Endothelial cell of umbilical vein (primary cell): ENCODE measurements at regions not wholly inside any gene's neighbourhood (a gene's known extent, or its start where the extent isn't known, plus 50 kb on each side); places are given as distances from the start of the nearest gene placed in this dataset.

Source experiments
- BruUV-seq: library from RNA; stranded (reverse); fragments of 400-500 nt; replicated peaks from 2 replicates; lab custom pipeline; 2021; lab: Mats Ljungman, UMichigan
- CTCF ChIA-PET: fragments of 300-600, 350-600 bp; sonication (Branson Sonifier 250); formaldehyde crosslinking; loops from one replicate; lab custom pipeline; 2021; ENCODE audit warnings: antibody characterized with exemption, inconsistent platforms; lab: Charles Lee
- POLR2A ChIA-PET: fragments of 300-600, 350-600 bp; sonication (Branson Sonifier 250); formaldehyde crosslinking; loops from one replicate; lab custom pipeline; 2021; ENCODE audit warnings: antibody characterized with exemption, inconsistent platforms; lab: Charles Lee
- DNase-seq: peaks from one replicate; pipeline ENCODE4 v3.0.0-alpha.2; 2011; ENCODE audit warnings: low read depth, low spot score
- FAIRE-seq: peaks from 2 replicates; lab custom pipeline; 2011; peaks lifted over from hg19 to GRCh38; lab: Jason Lieb, UNC
- H2AFZ ChIP-seq: 2 replicates; pipeline ENCODE4 v1.6.0; 2012; ENCODE audit warnings: low read depth, low read length, control low read depth, inconsistent platforms
- H3K27ac ChIP-seq: 2 replicates; pipeline ENCODE4 v1.5.1; 2011; ENCODE audit warnings: low read depth, mild to moderate bottlenecking, control low read depth, low read length, moderate library complexity; ENCODE audit not compliant: insufficient read depth
- H3K27me3 ChIP-seq, 2 experiments: 2 replicates each; pipeline versions ENCODE4 v1.6.0 to v1.6.1; 2011; ENCODE audit warnings: low read length in 2 of 2, mixed read lengths in 1 of 2; ENCODE audit not compliant: control insufficient read depth in 2 of 2, insufficient read depth in 2 of 2
- H3K36me3 ChIP-seq, 2 experiments: 2 replicates in 1 of 2; 3 replicates in 1 of 2; pipeline ENCODE4 v1.5.1; 2011; ENCODE audit warnings: low read length in 2 of 2, mild to moderate bottlenecking in 1 of 2, moderate library complexity in 1 of 2; ENCODE audit not compliant: control insufficient read depth in 2 of 2, insufficient read depth in 2 of 2; ENCODE audit errors: extremely low read depth in 1 of 2
- H3K4me1 ChIP-seq: 3 replicates; pipeline ENCODE4 v1.5.1; 2011; ENCODE audit warnings: mild to moderate bottlenecking, low read length; ENCODE audit not compliant: control insufficient read depth, insufficient read depth; ENCODE audit errors: extremely low read depth
- H3K4me2 ChIP-seq: 2 replicates; pipeline ENCODE4 v1.6.1; 2011; ENCODE audit warnings: low read length, control low read depth, mixed read lengths; ENCODE audit not compliant: insufficient read depth
- H3K4me3 ChIP-seq, 3 experiments: fragments of 200-600 bp in 1 of 3; sonication (generic), shearing (Covaris generic) in 1 of 3; replicated peaks in 1 of 3; 2 replicates each; pipeline ENCODE4 v1.5.1; 2011 to 2016; ENCODE audit warnings: control low read depth in 3 of 3, low read length in 3 of 3, mild to moderate bottlenecking in 2 of 3, inconsistent platforms in 1 of 3, low read depth in 1 of 3, moderate library complexity in 1 of 3; ENCODE audit not compliant: insufficient read depth in 1 of 3
- H3K79me2 ChIP-seq: 2 replicates; pipeline ENCODE4 v1.6.0; 2012; ENCODE audit warnings: low read length, inconsistent platforms; ENCODE audit not compliant: control insufficient read depth, insufficient read depth
- H3K9ac ChIP-seq: replicated peaks from 2 replicates; pipeline ENCODE3; 2011; ENCODE audit warnings: low read length, control low read depth; ENCODE audit not compliant: insufficient read depth; ENCODE audit errors: extremely low read depth
- H3K9me1 ChIP-seq: replicated peaks from 3 replicates; pipeline ENCODE4 v1.6.0; 2011; ENCODE audit warnings: mild to moderate bottlenecking, low read length; ENCODE audit not compliant: control insufficient read depth, insufficient read depth; ENCODE audit errors: extremely low read depth
- H3K9me3 ChIP-seq: replicated peaks from 2 replicates; pipeline ENCODE4 v1.5.1; 2012; ENCODE audit warnings: low read length, inconsistent platforms; ENCODE audit not compliant: control insufficient read depth, insufficient read depth
- H4K20me1 ChIP-seq: replicated peaks from 2 replicates; pipeline ENCODE3; 2011; ENCODE audit warnings: mild to moderate bottlenecking, low read length; ENCODE audit not compliant: control insufficient read depth, insufficient read depth; ENCODE audit errors: extremely low read depth
- EZH2 ChIP-seq: IDR thresholded peaks from 2 replicates; pipeline ENCODE4 v1.6.1; 2012; ENCODE audit warnings: borderline replicate concordance, low read depth, mild to moderate bottlenecking, moderate library complexity, low read length, inconsistent platforms; ENCODE audit not compliant: severe bottlenecking
- FOS ChIP-seq: IDR thresholded peaks from 2 replicates; pipeline ENCODE4 v1.6.1; 2011; ENCODE audit warnings: mild to moderate bottlenecking, low read length, moderate library complexity, borderline replicate concordance; ENCODE audit not compliant: insufficient read depth
- GATA2 ChIP-seq: IDR thresholded peaks from 2 replicates; pipeline ENCODE4 v1.7.0; 2011; ENCODE audit warnings: low read depth, mild to moderate bottlenecking, moderate library complexity, mixed read lengths, low read length; ENCODE audit not compliant: insufficient read length, insufficient read depth
- JUN ChIP-seq: IDR thresholded peaks from 2 replicates; pipeline ENCODE4 v1.6.1; 2011; ENCODE audit warnings: borderline replicate concordance, low read depth; ENCODE audit not compliant: insufficient read length, insufficient read depth
- MAX ChIP-seq: IDR thresholded peaks from 2 replicates; pipeline ENCODE4 v1.6.1; 2011; ENCODE audit not compliant: insufficient read depth, insufficient read length
- MYC ChIP-seq: IDR thresholded peaks from one replicate; pipeline ENCODE4 v1.6.1; 2011; ENCODE audit warnings: mild to moderate bottlenecking, low read depth, low read length
- POLR2A ChIP-seq: IDR thresholded peaks from 2 replicates; pipeline ENCODE4 v1.6.1; 2012; ENCODE audit warnings: low read depth, mild to moderate bottlenecking, control low read depth, low read length
- POLR2AphosphoS5 ChIP-seq: IDR thresholded peaks from 2 replicates; pipeline ENCODE4 v1.6.1; 2012; ENCODE audit warnings: low read depth, mild to moderate bottlenecking, control low read depth, low read length, moderate library complexity; ENCODE audit not compliant: insufficient read depth
- dilution Hi-C: fragments of 300-500 bp; cut with MboI; formaldehyde crosslinking; loops from one replicate; pipeline ENCODE4 v1.15.0; 2019; ENCODE audit warnings: low sequenced_read_pairs; ENCODE audit not compliant: extremely low pct_ligation_motif_present
- intact Hi-C: fragments of 100-400 bp; cut with micrococcal nuclease; formaldehyde crosslinking; loops from one replicate; pipeline ENCODE4 v1.10.0; 2022
- TF ChIP-seq, protein P1 (sequence below), 2 donors: IDR thresholded peaks; 1 replicate in 1 of 2; 2 replicates in 1 of 2; pipeline ENCODE4 v1.5.1; 2011; ENCODE audit warnings: low read length in 2 of 2, mild to moderate bottlenecking in 2 of 2, moderate library complexity in 2 of 2, control low read depth in 1 of 2, inconsistent platforms in 1 of 2, low read depth in 1 of 2; ENCODE audit not compliant: insufficient read depth in 1 of 2; ENCODE audit errors: extremely low read depth in 1 of 2

GRCh38 chr9:95643619-95644018, 126.8 kb upstream of the PTCH1 start:
- no peaks in the 10 kb centered on the region for H4K20me1 ChIP-seq
- POLR2A ChIA-PET: no interaction called here

More at GRCh38 chr9:95643619-95644018, 126.8 kb upstream of the PTCH1 start:
- no peak for DNase-seq
- CTCF ChIA-PET: interaction anchor here (1.0 kb wide), 1 partner anchor 27 kb away, joined by 3 read pairs; no protein-coding TSS in a partner anchor
- no peak for FAIRE-seq
- dilution Hi-C loops (no loop called here), intact Hi-C loops (no loop called here)
- no peak overlapping the region for H3K4me3 ChIP-seq
- no peaks in the 10 kb centered on the region for H3K9me3 ChIP-seq
- no TSS peak for BruUV-seq
- no peaks in the 10 kb centered on the region for H3K36me3 ChIP-seq
- no peak overlapping the region for H3K4me2 ChIP-seq
- no peak overlapping the region for H3K27ac ChIP-seq
- no peak for TF ChIP-seq JUN
- no peak for TF ChIP-seq POLR2AphosphoS5
- TF ChIP-seq FOS: no peak
- no peak for TF ChIP-seq POLR2A
- no peak for TF ChIP-seq MAX
- TF ChIP-seq EZH2: no peak
- TF ChIP-seq MYC: no peak
- TF ChIP-seq, protein P1, sequence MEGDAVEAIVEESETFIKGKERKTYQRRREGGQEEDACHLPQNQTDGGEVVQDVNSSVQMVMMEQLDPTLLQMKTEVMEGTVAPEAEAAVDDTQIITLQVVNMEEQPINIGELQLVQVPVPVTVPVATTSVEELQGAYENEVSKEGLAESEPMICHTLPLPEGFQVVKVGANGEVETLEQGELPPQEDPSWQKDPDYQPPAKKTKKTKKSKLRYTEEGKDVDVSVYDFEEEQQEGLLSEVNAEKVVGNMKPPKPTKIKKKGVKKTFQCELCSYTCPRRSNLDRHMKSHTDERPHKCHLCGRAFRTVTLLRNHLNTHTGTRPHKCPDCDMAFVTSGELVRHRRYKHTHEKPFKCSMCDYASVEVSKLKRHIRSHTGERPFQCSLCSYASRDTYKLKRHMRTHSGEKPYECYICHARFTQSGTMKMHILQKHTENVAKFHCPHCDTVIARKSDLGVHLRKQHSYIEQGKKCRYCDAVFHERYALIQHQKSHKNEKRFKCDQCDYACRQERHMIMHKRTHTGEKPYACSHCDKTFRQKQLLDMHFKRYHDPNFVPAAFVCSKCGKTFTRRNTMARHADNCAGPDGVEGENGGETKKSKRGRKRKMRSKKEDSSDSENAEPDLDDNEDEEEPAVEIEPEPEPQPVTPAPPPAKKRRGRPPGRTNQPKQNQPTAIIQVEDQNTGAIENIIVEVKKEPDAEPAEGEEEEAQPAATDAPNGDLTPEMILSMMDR (IDR thresholded peaks at IDR 0.05; ENCODE audit: extremely low read depth in 1 of 2, insufficient read depth in 1 of 2, low read depth in 1 of 2, low read length in 2 of 2): no peak
- TF ChIP-seq GATA2: no peak
- H3K4me1 ChIP-seq: no peaks in the 10 kb centered on the region
- no peaks in the 10 kb centered on the region for H3K9me1 ChIP-seq
- no peak overlapping the region for H3K9ac ChIP-seq
- H2AFZ ChIP-seq: no peak overlapping the region
- no peaks in the 10 kb centered on the region for H3K79me2 ChIP-seq
- peaks cover 0 to 3% of the 10 kb centered on the region in 2 experiments for H3K27me3 ChIP-seq
